GM12872 (cell line): ENCODE measurements at regions not wholly inside any gene's neighbourhood (a gene's known extent, or its start where the extent isn't known, plus 50 kb on each side); places are given as distances from the start of the nearest gene placed in this dataset.

ENCODE experiments used
- CTCF ChIP-seq: IDR thresholded peaks from 3 replicates; pipeline ENCODE4 v1.5.1; 2011; ENCODE audit warnings: low read depth, mild to moderate bottlenecking, low read length, moderate library complexity; ENCODE audit not compliant: insufficient read depth

DNA sequence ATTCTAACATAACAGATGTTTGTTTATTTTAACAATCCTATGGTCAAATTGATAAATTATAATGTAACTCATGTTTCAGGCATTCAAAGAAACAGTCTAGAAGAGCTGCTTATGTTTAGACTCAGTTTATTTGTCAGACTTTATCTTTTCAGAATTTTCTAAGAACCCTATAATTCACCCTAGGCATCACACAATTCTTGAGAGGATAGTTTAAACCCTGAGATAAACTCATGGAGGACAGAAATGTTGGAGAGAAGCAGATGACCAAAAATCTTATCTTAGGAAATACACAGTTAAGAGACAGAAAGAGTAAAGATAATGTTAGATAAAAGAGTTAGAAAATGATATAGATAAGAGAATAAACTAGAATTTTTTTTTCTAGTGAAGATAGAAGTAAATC lies 1185.7 kb upstream of the SLC10A2 start:
- no peak for TF ChIP-seq CTCF

DNA sequence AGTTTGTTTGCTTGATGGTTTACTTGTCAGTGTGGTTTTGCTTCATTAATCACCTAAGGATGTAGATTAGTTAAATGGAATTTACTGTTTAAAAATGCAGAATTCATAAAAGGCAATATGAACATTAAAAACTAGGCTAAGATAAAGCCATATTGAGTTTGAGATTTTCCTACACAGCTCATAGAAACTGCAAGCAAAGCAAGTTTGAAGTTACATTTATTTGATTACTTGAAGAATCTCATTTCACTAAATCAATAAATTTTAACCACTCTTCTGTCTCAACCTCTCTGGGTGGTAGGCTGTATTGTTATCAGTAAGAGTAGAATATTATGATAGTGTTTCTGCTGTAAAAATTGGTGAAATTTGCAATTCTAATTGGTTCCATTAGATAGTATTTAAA lies 1180.7 kb upstream of the SLC10A2 start:
- no peak for TF ChIP-seq CTCF

DNA sequence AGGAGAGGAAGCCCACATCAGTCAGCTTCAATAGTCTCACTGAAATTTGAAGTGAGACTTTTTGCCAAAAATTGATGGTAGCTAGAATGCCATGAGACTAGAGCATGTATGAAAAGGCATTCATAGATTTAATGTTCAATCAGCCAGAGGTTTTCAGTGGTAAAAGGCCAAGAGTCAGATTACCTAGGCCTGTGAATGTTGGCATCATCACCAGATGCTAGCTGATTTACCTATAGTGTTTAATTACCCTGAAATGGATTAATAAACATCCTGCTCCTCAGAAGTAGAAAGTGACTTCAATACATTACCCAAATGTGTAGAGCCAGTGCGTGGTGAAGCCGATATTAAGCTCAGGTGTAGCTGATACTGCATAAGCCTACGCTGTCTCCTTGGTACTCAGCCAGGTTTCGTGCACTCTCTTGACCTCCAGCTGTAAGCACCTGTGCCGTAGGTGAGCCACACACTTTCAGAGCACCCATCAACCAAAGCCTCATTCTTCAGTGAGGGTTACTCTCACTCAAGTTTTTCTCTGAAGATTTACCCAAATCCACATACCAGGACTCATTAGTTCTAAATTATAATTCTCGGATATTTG lies 1140.3 kb upstream of the SLC10A2 start:
- no peak for TF ChIP-seq CTCF

DNA sequence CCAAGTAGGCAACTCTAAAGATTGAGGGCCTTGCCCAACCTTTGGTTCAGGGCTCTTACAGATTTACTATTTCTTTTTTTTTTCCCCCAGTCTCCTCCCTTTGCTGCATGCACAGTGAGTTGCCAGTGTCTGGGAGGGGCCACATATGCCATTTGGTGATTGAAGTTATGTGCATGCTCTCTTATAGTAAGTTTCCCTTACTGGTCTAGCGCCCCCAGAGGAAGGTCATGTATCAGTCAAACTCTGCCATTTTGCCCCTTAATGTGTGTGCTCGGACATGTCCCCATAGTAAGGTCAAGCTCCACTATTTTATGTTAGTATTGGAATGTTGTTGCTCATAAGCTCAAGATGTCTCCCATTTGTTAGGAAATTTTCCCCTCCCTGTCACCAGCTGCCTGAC lies 1138.0 kb upstream of the SLC10A2 start:
- TF ChIP-seq CTCF = peak; percentile 51

DNA sequence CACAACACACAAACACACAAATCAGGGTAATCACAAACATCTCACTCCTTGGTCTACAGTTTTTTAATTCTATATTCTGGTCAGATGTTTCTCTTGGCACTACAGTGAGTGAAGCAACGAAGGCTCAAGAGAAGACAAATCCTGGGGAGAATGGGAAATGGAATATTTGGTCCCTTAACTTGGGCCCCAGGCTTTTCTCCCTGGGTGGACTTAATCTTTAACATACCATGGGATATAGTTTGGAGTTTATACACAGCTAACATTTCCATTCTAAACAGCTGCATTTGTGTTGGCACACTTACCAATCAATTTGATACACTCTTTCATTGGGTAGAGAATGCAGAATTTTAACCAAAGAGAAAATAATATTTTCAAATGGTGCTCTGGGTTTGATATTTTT lies 1132.6 kb upstream of the SLC10A2 start:
- no peak for TF ChIP-seq CTCF

GRCh38 chr13:104196611-104197010 lies 1130.4 kb upstream of the SLC10A2 start:
- no peak for TF ChIP-seq CTCF

- TF ChIP-seq CTCF = no peak
Measured at GRCh38 chr13:104181526-104182231, 1115.5 kb upstream of the SLC10A2 start.
